GM19193 (cell line): ENCODE measurements at regions not wholly inside any gene's neighbourhood (a gene's known extent, or its start where the extent isn't known, plus 50 kb on each side); places are given as distances from the start of the nearest gene placed in this dataset.

Experiments used
- POLR2A ChIP-seq: IDR thresholded peaks from 4 replicates; pipeline ENCODE4 v1.6.1; 2011; ENCODE audit not compliant: insufficient read depth, insufficient read length; ENCODE audit errors: extremely low read depth

DNA sequence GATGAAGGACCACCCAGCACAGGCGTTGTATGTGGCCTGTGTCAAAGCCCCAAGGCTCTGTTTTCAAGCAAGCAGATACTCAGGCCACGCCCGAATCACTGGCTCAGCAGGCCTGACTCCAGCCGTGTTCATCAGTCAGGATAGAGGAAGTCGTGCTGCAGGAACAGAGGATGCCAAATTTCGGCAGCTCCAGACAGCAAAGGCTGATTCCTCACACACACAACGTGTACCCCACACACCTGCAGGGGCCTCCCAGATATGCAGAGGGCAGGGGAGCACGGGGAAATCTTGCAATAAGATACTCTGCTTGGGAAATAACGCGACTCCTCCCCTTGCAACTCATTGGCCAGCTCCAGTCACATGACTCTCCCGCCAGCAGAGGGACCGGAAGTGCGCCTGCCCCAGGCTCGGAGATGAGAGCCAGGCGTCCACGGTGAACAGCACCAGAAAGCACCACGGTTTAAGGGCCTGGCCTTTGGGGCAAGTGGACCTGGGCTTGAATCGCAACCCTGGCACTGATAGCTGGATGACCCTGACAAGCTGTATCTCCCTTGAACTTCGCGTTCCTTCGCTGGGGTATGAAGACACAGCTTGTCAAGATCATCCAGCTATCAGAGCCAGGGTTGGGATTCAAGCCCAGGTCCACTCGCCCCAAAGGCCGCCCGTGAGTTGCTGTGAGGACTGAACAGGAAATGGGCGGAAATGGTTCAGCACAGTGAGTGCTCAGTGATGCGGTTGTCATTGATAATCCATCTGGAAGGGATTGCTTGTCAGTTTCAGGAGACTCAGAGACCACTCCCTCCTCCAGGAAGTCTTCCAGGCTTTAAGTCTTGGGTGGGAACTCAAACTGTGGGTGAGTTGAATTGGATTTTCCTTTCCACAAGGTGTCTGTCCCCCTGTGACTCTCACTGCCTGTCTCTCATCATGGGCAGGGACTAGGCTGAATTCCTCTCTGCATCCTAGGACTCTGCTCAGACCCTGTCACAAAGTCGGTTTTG is 88.5 kb downstream of the MYEOV start:
- peak; percentile 38 for TF ChIP-seq POLR2A

- no peak for TF ChIP-seq POLR2A
These were observed 89.7 kb downstream of the MYEOV start for GRCh38 chr11:69383372-69384250.

DNA sequence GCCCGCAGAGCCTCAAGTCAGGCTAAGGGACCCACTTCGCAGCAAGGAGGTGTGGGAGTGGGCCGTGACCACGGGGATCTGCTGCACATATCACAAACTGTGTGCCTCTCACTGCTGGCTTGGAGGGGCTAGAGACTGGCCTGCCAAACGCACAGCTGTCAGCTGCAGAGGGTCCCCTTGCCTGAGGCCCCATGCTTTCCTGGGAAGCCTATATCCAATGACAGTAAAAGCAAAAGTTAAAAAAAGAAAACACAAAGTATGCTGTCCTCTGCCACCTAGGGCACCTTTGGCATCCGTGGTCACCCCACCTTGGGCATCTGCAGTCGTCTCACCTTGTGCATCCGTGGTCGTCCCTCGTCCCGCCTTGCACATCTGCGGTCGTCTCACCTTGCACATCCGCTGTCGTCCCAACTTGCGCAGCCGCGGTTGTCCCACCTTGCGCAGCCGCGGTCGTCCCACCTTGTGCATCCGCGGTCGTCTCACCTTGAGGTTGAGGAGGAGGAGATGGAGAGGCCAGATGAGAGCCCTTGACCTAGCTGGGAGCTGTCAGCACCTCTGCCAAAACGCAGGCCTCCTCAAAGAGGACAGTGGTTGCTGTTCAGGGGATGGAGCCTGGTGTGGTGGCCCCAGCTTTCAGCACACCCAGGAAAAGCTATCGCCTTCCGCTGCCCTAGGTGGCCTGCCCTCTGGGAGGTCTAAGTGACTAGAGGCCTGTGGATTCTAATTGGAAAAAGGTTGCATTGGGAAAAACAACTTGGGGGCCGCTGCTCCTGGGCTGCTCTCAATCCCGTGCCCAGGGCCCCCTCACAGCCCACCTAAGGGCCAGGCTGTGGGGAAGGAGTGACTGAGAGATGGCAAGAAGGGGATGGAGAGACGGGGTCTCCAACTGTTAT is 90.5 kb downstream of the MYEOV start:
- TF ChIP-seq POLR2A, result no peak

DNA sequence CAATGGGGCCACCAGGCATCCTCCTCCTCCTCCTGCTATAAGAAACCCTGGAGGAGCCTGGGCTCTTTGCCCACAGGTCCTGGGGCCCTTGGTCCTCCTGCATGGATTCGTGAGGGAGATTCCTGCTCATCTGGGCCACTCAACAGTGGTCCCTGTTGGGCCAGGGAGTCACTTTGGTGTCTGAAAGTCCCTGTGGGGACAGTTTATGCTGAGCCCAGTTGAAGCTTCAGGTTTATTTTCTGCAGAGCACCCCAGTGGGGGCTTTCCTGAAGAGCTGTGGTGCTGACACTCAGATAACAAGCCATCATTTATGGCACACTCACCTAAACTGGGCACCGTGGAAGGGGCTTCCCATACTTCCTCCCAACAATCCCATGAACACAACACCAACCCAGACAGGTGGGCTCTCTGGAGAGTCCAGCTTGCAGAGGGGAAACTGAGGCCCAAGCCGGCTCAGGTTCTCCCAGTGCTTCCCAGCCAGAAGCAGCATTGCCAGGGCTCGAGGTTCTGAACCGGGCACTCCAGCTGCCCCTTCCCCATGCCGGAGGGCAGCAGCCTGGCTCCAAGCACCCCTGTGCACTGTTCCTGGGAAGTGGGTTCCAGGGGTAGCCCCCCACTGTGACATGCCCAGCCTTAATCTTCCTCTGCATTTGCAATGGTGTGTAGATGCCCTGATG is 91.3 kb downstream of the MYEOV start:
- TF ChIP-seq POLR2A, result no peak

- TF ChIP-seq POLR2A, result no peak
These were observed 92.0 kb downstream of the MYEOV start for GRCh38 chr11:69385832-69386427.

- TF ChIP-seq POLR2A, result no peak
These were observed 92.8 kb downstream of the MYEOV start for GRCh38 chr11:69386594-69387408.

GRCh38 chr11:69387409-69387885 is 93.5 kb downstream of the MYEOV start:
- no peak for TF ChIP-seq POLR2A

DNA sequence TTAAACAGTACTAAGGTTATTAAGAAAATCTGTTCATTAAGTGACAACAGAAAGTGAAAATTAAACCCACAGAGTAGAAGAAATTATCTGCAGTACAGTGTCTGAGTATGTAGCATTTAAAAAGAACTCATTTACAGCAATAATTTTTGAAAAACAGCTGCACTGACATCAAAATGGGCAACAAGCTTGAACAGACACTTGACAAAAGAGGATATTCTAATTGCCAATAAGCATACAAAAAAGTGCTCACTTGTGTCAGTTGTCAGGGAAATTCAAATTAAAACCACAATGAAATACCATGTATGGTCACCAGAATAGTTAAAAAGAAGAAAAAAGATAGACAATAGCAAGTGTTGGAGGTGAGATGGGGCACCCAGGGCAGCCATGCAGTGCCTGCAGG is 93.3 kb upstream of the LINC01488 start:
- no peak for TF ChIP-seq POLR2A

DNA sequence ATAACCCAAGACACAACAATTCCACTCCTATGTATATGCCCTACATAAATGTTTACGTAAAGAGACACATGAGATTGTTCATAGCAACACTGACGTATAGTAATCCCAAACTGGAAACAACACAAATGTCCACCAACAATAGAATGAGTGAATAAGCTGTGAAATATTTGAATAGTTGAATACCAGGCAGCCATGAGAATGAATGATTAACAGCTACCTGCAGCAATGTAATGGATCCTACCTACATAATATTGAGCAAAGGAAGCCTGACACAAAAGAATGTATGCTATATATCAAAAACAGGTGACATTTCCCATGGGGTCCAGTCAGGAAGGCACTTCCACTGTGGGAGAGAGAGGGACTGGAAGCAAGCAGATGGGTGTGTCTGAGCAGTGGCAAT is 92.8 kb upstream of the LINC01488 start:
- no peak for TF ChIP-seq POLR2A

GRCh38 chr11:69390561-69390960 is 90.9 kb upstream of the LINC01488 start:
- no peak for TF ChIP-seq POLR2A

DNA sequence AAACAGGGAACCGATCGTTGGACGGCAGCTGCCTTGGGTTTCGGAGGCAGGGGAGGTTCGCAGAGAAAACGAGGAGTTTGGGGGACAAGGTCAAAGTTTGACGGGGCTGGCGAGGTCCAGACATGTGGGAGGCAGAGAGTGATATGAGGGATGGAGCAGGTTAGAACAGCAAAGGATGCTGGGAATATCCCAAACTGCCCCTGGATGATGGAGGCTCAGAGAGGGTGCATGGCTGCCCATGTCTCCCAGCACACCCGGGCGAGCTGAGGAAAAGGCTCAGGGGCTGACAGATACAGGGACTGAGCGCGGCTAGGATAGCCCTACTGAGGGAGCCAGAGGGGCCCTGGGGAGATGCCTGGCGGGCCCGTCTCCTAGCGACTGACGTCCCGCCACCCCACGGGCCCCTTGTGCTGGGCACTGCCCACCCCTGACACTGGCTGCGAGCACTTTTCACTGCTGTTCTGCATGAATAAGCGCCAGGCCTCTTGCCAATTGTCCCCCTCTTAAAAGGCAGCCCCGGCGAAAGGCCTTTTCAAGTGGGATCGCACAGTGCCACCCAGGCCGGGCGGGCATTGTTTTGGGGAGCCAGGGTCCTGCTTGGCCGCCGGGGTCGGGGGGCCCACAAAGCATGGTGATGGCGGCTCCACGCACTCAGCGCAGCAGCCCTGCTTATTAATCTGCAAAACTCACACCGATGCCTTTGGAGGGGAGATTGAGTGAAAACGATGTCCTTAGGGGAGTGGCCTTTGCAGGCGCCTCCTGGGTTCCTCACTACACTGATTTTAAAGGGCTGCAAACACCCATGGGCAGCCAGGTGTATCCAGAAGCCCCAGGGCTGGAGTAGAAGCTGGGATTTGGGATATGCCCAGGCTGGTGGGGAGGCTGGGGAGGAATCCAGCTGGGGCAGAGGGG is 90.0 kb upstream of the LINC01488 start:
- TF ChIP-seq POLR2A, result no peak
